ENCODE measurements at regions not wholly inside any gene's neighbourhood (a gene's known extent, or its start where the extent isn't known, plus 50 kb on each side); places are given as distances from the start of the nearest gene placed in this dataset.

DNA sequence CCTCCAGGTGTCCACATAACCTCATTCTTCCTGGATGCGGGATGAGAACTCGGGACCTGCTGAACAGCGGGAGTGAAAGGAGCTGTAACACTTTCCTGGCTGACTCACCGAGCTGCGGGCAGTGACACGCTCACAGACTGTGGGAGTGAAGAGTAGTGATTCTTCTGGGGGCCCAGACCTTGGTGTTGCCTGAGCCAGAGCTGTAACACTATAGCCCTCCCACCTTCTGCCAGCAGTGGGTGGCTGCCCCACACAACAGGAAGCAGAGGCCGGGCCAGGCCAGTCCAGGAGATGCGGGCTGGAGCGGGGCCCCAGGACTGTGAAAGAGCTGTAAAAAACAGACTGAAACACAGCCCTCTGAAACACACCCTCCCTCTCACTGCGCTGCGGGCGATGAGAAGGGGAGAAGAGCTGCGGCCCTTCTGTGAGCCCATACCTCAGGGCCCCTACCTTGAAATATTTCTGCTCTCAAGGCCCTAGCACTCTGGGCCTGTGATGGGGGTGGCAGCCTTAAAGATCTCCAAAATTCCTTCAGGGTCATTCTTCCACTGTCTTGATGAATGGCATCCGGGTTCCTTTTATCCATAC, 464.0 kb upstream of the CCDC54 start:
- 73 to 75% methylated on average over 4 to 14 of the region's 14 CpGs for WGBS, 2 donors (ENCODE audit: low coverage in 1 of 2)
- in situ Hi-C loops (cut with MboI; ENCODE audit: low pct_ligation_motif_present in 1 of 4, low pct_unique_long_range_greater_than_20kb in 1 of 4, low sequenced_read_pairs in 3 of 4), result no loop called here
- no peak for TF ChIP-seq POLR2A (IDR thresholded peaks at IDR 0.05)
- no peak for TF ChIP-seq POLR2AphosphoS5 (IDR thresholded peaks at IDR 0.05)
- TF ChIP-seq EP300 (IDR thresholded peaks at IDR 0.05; ENCODE audit: low read depth), result no peak
- TF ChIP-seq, protein P1, sequence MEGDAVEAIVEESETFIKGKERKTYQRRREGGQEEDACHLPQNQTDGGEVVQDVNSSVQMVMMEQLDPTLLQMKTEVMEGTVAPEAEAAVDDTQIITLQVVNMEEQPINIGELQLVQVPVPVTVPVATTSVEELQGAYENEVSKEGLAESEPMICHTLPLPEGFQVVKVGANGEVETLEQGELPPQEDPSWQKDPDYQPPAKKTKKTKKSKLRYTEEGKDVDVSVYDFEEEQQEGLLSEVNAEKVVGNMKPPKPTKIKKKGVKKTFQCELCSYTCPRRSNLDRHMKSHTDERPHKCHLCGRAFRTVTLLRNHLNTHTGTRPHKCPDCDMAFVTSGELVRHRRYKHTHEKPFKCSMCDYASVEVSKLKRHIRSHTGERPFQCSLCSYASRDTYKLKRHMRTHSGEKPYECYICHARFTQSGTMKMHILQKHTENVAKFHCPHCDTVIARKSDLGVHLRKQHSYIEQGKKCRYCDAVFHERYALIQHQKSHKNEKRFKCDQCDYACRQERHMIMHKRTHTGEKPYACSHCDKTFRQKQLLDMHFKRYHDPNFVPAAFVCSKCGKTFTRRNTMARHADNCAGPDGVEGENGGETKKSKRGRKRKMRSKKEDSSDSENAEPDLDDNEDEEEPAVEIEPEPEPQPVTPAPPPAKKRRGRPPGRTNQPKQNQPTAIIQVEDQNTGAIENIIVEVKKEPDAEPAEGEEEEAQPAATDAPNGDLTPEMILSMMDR (IDR thresholded peaks at IDR 0.05), result no peak

DNA sequence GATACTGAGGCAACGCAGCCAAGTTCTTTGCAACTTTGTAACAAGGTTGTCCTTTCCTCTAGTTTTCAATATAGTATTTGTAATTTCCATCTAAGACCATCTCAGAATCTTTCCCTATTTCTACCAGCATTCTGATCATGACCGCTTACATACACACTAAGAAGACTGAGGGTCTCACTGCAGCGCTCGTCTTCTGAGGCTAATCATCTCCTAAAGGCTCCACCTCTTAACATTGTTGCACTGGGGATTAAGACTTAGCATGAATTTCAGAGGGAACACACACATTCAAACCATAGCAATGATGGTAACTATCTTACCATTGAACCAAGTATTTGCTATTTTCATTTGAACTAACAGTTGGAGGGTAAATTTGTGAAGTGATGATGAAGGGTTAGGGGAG, 463.3 kb upstream of the CCDC54 start:
- Histone ChIP-seq H3K27me3 (no peaks in the 10 kb centered on the region), H3K36me3 (no peaks in the 10 kb centered on the region), H3K4me3 (no peak overlapping the region), H3K4me1 (no peaks in the 10 kb centered on the region), H3K9me3 (no peaks in the 10 kb centered on the region), H3K27ac (no peak overlapping the region)
- no peak for DNase-seq
- TF ChIP-seq, protein P1 (IDR thresholded peaks at IDR 0.05), result no peak
- TF ChIP-seq POLR2A (IDR thresholded peaks at IDR 0.05), result no peak
- TF ChIP-seq POLR2AphosphoS5 (IDR thresholded peaks at IDR 0.05), result no peak
- no peak for TF ChIP-seq EP300 (IDR thresholded peaks at IDR 0.05; ENCODE audit: low read depth)
- intact Hi-C loops (cut with DNase I; ENCODE audit: low total_unique reads), result no loop called here
- in situ Hi-C loops (cut with MboI; ENCODE audit: low pct_ligation_motif_present in 1 of 4, low pct_unique_long_range_greater_than_20kb in 1 of 4, low sequenced_read_pairs in 3 of 4), result no loop called here
- WGBS, 2 donors (ENCODE audit: low coverage in 1 of 2), result 77 to 83% methylated on average over 4 of the region's 4 CpGs

More for the DNA sequence above, 464.0 kb upstream of the CCDC54 start:
- H3K4me3 ChIP-seq, result no peak overlapping the region
- intact Hi-C loops (cut with DNase I; ENCODE audit: low total_unique reads), result no loop called here
- no peaks in the 10 kb centered on the region for H3K4me1 ChIP-seq
- no peaks in the 10 kb centered on the region for H3K27me3 ChIP-seq
- H3K27ac ChIP-seq, result no peak overlapping the region
- no peak for DNase-seq
- H3K36me3 ChIP-seq, result no peaks in the 10 kb centered on the region
- H3K9me3 ChIP-seq, result no peaks in the 10 kb centered on the region

GRCh38 chr3:106920609-106921008, 456.6 kb upstream of the CCDC54 start:
- Histone ChIP-seq H3K36me3 (no peaks in the 10 kb centered on the region), H3K9me3 (no peaks in the 10 kb centered on the region), H3K4me3 (no peak overlapping the region), H3K4me1 (no peaks in the 10 kb centered on the region), H3K27ac (no peak overlapping the region), H3K27me3 (no peaks in the 10 kb centered on the region)
- intact Hi-C loops (cut with DNase I; ENCODE audit: low total_unique reads) (no loop called here), in situ Hi-C loops (cut with MboI; ENCODE audit: low pct_ligation_motif_present in 1 of 4, low pct_unique_long_range_greater_than_20kb in 1 of 4, low sequenced_read_pairs in 3 of 4) (no loop called here)
- WGBS, 2 donors (ENCODE audit: low coverage in 1 of 2), result 85% methylated on average over 3 of the region's 3 CpGs
- TF ChIP-seq, protein P1 (IDR thresholded peaks at IDR 0.05), result no peak
- TF ChIP-seq POLR2AphosphoS5 (IDR thresholded peaks at IDR 0.05) (no peak), POLR2A (IDR thresholded peaks at IDR 0.05) (no peak), EP300 (IDR thresholded peaks at IDR 0.05; ENCODE audit: low read depth) (no peak)
- DNase-seq, result no peak

DNA sequence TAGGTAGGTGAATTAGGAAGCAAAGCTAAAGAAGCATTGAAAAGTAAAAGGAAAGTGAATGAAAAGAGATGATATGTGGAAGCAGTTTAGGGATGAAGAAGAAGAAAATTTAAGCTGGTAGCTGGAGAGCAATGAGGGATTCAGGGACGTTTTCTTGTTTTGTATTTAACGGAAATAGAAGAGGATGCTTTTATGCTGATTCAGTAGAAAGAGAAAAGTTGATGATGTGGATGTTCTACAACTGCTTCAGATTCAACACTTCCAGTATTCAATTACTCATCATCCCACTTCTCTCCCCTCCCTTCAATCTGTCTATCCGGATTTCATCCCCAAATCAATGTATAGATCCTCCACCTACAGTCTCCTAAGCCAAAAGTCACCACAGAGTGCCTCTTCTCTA, 448.2 kb upstream of the CCDC54 start:
- WGBS, 2 donors (ENCODE audit: low coverage in 1 of 2), result 61 to 70% methylated on average over 3 of the region's 3 CpGs
- Histone ChIP-seq H3K4me1 (no peaks in the 10 kb centered on the region), H3K9me3 (no peaks in the 10 kb centered on the region), H3K27ac (no peak overlapping the region), H3K36me3 (no peaks in the 10 kb centered on the region), H3K4me3 (no peak overlapping the region), H3K27me3 (no peaks in the 10 kb centered on the region)
- no peak for DNase-seq
- in situ Hi-C loops (cut with MboI; ENCODE audit: low pct_ligation_motif_present in 1 of 4, low pct_unique_long_range_greater_than_20kb in 1 of 4, low sequenced_read_pairs in 3 of 4), result no loop called here
- TF ChIP-seq POLR2AphosphoS5 (IDR thresholded peaks at IDR 0.05) (no peak), EP300 (IDR thresholded peaks at IDR 0.05; ENCODE audit: low read depth) (no peak), POLR2A (IDR thresholded peaks at IDR 0.05) (no peak)
- TF ChIP-seq, protein P1 (IDR thresholded peaks at IDR 0.05), result no peak
- intact Hi-C loops (cut with DNase I; ENCODE audit: low total_unique reads), result no loop called here

All from transverse colon (tissue), 4 donors.